ENCODE measurements at regions not wholly inside any gene's neighbourhood (a gene's known extent, or its start where the extent isn't known, plus 50 kb on each side); places are given as distances from the start of the nearest gene placed in this dataset.

- no peaks in the 10 kb centered on the region for H3K9me3 ChIP-seq (replicated peaks in 1 of 2; ENCODE audit: control insufficient read depth in 1 of 2, insufficient read depth in 1 of 2, low read length in 2 of 2)
- no peaks in the 10 kb centered on the region for H3K79me2 ChIP-seq (ENCODE audit: insufficient read depth, low read length)
- TF ChIP-seq, protein P1, sequence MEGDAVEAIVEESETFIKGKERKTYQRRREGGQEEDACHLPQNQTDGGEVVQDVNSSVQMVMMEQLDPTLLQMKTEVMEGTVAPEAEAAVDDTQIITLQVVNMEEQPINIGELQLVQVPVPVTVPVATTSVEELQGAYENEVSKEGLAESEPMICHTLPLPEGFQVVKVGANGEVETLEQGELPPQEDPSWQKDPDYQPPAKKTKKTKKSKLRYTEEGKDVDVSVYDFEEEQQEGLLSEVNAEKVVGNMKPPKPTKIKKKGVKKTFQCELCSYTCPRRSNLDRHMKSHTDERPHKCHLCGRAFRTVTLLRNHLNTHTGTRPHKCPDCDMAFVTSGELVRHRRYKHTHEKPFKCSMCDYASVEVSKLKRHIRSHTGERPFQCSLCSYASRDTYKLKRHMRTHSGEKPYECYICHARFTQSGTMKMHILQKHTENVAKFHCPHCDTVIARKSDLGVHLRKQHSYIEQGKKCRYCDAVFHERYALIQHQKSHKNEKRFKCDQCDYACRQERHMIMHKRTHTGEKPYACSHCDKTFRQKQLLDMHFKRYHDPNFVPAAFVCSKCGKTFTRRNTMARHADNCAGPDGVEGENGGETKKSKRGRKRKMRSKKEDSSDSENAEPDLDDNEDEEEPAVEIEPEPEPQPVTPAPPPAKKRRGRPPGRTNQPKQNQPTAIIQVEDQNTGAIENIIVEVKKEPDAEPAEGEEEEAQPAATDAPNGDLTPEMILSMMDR (IDR thresholded peaks at IDR 0.05), result no peak
- H3K27me3 ChIP-seq (ENCODE audit: control insufficient read depth in 2 of 2, insufficient read depth in 2 of 2, low read length in 2 of 2), result no peaks in the 10 kb centered on the region
- Mint-ChIP-seq H3K4me1 (no peaks in the 10 kb centered on the region), H3K27ac (no peak overlapping the region), H3K36me3 (no peaks in the 10 kb centered on the region), H3K4me3 (no peak overlapping the region), H3K27me3 (ENCODE audit: low read depth in 3 of 3) (no peaks in the 10 kb centered on the region), H3K9me3 (peaks cover 0 to 10% (median 2%) of the 10 kb centered on the region in 7 donors)
- DNase-seq, result no peak
- no peak overlapping the region for H2AFZ ChIP-seq (ENCODE audit: insufficient read depth, low read depth, low read length, poor library complexity, severe bottlenecking)
- no CpG with 5 or more reads among the region's 2 CpGs for WGBS (ENCODE audit: insufficient coverage)
- no peak overlapping the region for H3K27ac ChIP-seq (ENCODE audit: low read depth in 1 of 2, low read length in 2 of 2)
- no peaks in the 10 kb centered on the region for H3K4me1 ChIP-seq (ENCODE audit: control insufficient read depth in 1 of 2, insufficient read depth in 2 of 2, low read length in 2 of 2)
- H3K4me3 ChIP-seq (replicated peaks in 1 of 3; ENCODE audit: low read depth in 2 of 3, low read length in 3 of 3), result no peak overlapping the region
- H3K9ac ChIP-seq (ENCODE audit: insufficient read depth, low read length, poor library complexity, severe bottlenecking), result no peak overlapping the region
- no peaks in the 10 kb centered on the region for H3K36me3 ChIP-seq (replicated peaks in 1 of 2; ENCODE audit: control insufficient read depth in 1 of 2, insufficient read depth in 2 of 2, low read length in 2 of 2)
- H4K20me1 ChIP-seq (ENCODE audit: insufficient read depth, low read length), result no peaks in the 10 kb centered on the region
- no peak overlapping the region for H3K4me2 ChIP-seq (replicated peaks; ENCODE audit: extremely low read depth, low read length, poor library complexity, severe bottlenecking)
- intact Hi-C loops (cut with micrococcal nuclease), result no loop called here
Observed at GRCh38 chrX:42855259-42855658, 77.3 kb upstream of the PPP1R2C start.

GRCh38 chrX:42857766-42858165 lies 79.8 kb upstream of the PPP1R2C start:
- H3K79me2 ChIP-seq (ENCODE audit: insufficient read depth, low read length), result no peaks in the 10 kb centered on the region
- no peaks in the 10 kb centered on the region for H4K20me1 ChIP-seq (ENCODE audit: insufficient read depth, low read length)
- H3K4me1 ChIP-seq (ENCODE audit: control insufficient read depth in 1 of 2, insufficient read depth in 2 of 2, low read length in 2 of 2), result no peaks in the 10 kb centered on the region
- DNase-seq, result no peak
- H2AFZ ChIP-seq (ENCODE audit: insufficient read depth, low read depth, low read length, poor library complexity, severe bottlenecking), result no peak overlapping the region
- H3K4me1 Mint-ChIP-seq, result no peaks in the 10 kb centered on the region
- H3K4me3 Mint-ChIP-seq, result no peak overlapping the region
- intact Hi-C loops (cut with micrococcal nuclease), result no loop called here
- no CpG with 5 or more reads among the region's 1 CpG for WGBS (ENCODE audit: insufficient coverage)
- TF ChIP-seq, protein P1 (IDR thresholded peaks at IDR 0.05), result no peak
- no peaks in the 10 kb centered on the region for H3K36me3 ChIP-seq (replicated peaks in 1 of 2; ENCODE audit: control insufficient read depth in 1 of 2, insufficient read depth in 2 of 2, low read length in 2 of 2)
- H3K9ac ChIP-seq (ENCODE audit: insufficient read depth, low read length, poor library complexity, severe bottlenecking), result no peak overlapping the region
- H3K27me3 Mint-ChIP-seq (ENCODE audit: low read depth in 3 of 3), result peaks cover 0 to 2% (median 0%) of the 10 kb centered on the region in 3 donors
- no peak overlapping the region for H3K4me3 ChIP-seq (replicated peaks in 1 of 3; ENCODE audit: low read depth in 2 of 3, low read length in 3 of 3)
- no peak overlapping the region for H3K27ac ChIP-seq (ENCODE audit: low read depth in 1 of 2, low read length in 2 of 2)
- no peaks in the 10 kb centered on the region for H3K36me3 Mint-ChIP-seq
- peaks cover 0 to 10% (median 2%) of the 10 kb centered on the region in 7 donors for H3K9me3 Mint-ChIP-seq
- no peaks in the 10 kb centered on the region for H3K27me3 ChIP-seq (ENCODE audit: control insufficient read depth in 2 of 2, insufficient read depth in 2 of 2, low read length in 2 of 2)
- H3K27ac Mint-ChIP-seq, result no peak overlapping the region
- no peaks in the 10 kb centered on the region for H3K9me3 ChIP-seq (replicated peaks in 1 of 2; ENCODE audit: control insufficient read depth in 1 of 2, insufficient read depth in 1 of 2, low read length in 2 of 2)
- H3K4me2 ChIP-seq (replicated peaks; ENCODE audit: extremely low read depth, low read length, poor library complexity, severe bottlenecking), result no peak overlapping the region
